Left kidney (tissue), 1 donor: ENCODE measurements at regions not wholly inside any gene's neighbourhood (a gene's known extent, or its start where the extent isn't known, plus 50 kb on each side); places are given as distances from the start of the nearest gene placed in this dataset.

Experiments
- DNase-seq: peaks from one replicate; pipeline ENCODE4 v3.0.0-alpha.2; 2013

GRCh38 chr7:51518646-51519045 lies 202.0 kb upstream of the COBL start:
- DNase-seq, result no peak

- no peak for DNase-seq
Observed at GRCh38 chr7:51517187-51517586, 200.6 kb upstream of the COBL start.

GRCh38 chr7:51501620-51502019 lies 185.0 kb upstream of the COBL start:
- no peak for DNase-seq

GRCh38 chr7:51482976-51483375 lies 166.4 kb upstream of the COBL start:
- DNase-seq, result no peak

- DNase-seq, result no peak
Observed at GRCh38 chr7:51481421-51481820, 164.8 kb upstream of the COBL start.

GRCh38 chr7:51477819-51478218 lies 161.2 kb upstream of the COBL start:
- no peak for DNase-seq

GRCh38 chr7:51477323-51477722 lies 160.7 kb upstream of the COBL start:
- no peak for DNase-seq

- no peak for DNase-seq
Observed at GRCh38 chr7:51476026-51476425, 159.4 kb upstream of the COBL start.

- no peak for DNase-seq
Observed at GRCh38 chr7:51472873-51473272, 156.3 kb upstream of the COBL start.

- no peak for DNase-seq
Observed at GRCh38 chr7:51471981-51472296, 155.3 kb upstream of the COBL start.

- no peak for DNase-seq
Observed at GRCh38 chr7:51471210-51471980, 154.8 kb upstream of the COBL start.

- no peak for DNase-seq
Observed at GRCh38 chr7:51467384-51468017, 150.9 kb upstream of the COBL start.

GRCh38 chr7:51459809-51460208 lies 143.2 kb upstream of the COBL start:
- DNase-seq, result no peak

GRCh38 chr7:51458693-51459092 lies 142.1 kb upstream of the COBL start:
- no peak for DNase-seq

GRCh38 chr7:51457079-51457478 lies 140.5 kb upstream of the COBL start:
- no peak for DNase-seq

GRCh38 chr7:51456431-51457060 lies 139.9 kb upstream of the COBL start:
- DNase-seq, result no peak

- no peak for DNase-seq
Observed at GRCh38 chr7:51455948-51456347, 139.3 kb upstream of the COBL start.

- DNase-seq, result no peak
Observed at GRCh38 chr7:51455513-51455912, 138.9 kb upstream of the COBL start.

GRCh38 chr7:51455086-51455485 lies 138.5 kb upstream of the COBL start:
- DNase-seq, result no peak

- DNase-seq, result no peak
Observed at GRCh38 chr7:51452694-51453093, 136.1 kb upstream of the COBL start.

GRCh38 chr7:51451751-51452476 lies 135.3 kb upstream of the COBL start:
- DNase-seq, result no peak

GRCh38 chr7:51450541-51450940 lies 133.9 kb upstream of the COBL start:
- DNase-seq, result no peak

GRCh38 chr7:51446785-51447184 lies 130.2 kb upstream of the COBL start:
- DNase-seq, result no peak
